LNCAP (cell line): ENCODE measurements at regions not wholly inside any gene's neighbourhood (a gene's known extent, or its start where the extent isn't known, plus 50 kb on each side); places are given as distances from the start of the nearest gene placed in this dataset.

Experiments used
- TF ChIP-seq, protein P1 (sequence below): fragments of 450-650 bp; IDR thresholded peaks from 2 replicates; pipeline ENCODE4 v1.5.1; 2017; ENCODE audit warnings: mild to moderate bottlenecking

- TF ChIP-seq, protein P1, sequence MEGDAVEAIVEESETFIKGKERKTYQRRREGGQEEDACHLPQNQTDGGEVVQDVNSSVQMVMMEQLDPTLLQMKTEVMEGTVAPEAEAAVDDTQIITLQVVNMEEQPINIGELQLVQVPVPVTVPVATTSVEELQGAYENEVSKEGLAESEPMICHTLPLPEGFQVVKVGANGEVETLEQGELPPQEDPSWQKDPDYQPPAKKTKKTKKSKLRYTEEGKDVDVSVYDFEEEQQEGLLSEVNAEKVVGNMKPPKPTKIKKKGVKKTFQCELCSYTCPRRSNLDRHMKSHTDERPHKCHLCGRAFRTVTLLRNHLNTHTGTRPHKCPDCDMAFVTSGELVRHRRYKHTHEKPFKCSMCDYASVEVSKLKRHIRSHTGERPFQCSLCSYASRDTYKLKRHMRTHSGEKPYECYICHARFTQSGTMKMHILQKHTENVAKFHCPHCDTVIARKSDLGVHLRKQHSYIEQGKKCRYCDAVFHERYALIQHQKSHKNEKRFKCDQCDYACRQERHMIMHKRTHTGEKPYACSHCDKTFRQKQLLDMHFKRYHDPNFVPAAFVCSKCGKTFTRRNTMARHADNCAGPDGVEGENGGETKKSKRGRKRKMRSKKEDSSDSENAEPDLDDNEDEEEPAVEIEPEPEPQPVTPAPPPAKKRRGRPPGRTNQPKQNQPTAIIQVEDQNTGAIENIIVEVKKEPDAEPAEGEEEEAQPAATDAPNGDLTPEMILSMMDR, result no peak
Measured at GRCh38 chr4:62449538-62449937, 1249.4 kb downstream of the ADGRL3 start.

- TF ChIP-seq, protein P1, result no peak
Measured at GRCh38 chr4:62448911-62449310, 1248.8 kb downstream of the ADGRL3 start.

DNA sequence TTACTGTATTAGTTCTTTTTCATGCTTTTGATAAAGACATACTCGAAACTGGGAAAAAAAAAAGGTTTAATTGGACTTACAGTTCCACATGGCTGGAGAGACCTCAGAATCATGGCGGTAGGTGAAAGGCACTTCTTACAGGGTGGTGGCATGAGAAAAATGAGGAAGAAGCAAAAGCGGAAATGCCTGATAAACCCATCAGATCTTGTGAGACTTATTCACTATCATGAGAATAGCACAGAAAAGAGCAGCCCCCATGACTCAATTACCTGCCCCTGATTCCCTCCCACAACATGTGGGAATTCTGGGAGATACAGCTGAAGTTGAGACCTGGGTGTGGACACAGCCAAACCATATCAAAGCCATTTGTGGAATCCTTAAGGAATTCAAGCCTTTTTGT is 1238.9 kb downstream of the ADGRL3 start:
- TF ChIP-seq, protein P1, result no peak

DNA sequence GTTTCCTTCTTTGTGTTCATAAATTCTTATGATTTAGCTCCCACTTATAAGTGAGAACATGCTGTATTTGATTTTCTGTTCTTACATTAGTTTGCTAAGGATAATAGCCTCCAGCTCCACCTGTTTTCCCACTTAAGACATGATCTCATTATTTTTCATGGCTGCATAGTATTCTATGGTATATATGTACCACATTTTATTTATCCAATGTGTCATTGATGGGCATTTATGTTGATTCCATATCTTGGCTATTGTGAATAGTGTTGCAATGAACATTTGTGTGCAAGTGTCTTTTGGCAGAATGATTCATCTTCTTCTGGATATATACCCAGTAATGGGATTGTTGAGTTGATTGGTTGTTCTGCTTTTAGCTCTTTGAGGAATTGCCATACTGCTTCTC is 1234.8 kb downstream of the ADGRL3 start:
- TF ChIP-seq, protein P1, result no peak

GRCh38 chr4:62429297-62429696 is 1229.2 kb downstream of the ADGRL3 start:
- TF ChIP-seq, protein P1, result no peak

- TF ChIP-seq, protein P1, result no peak
Measured at GRCh38 chr4:62415256-62415655, 1215.1 kb downstream of the ADGRL3 start.

DNA sequence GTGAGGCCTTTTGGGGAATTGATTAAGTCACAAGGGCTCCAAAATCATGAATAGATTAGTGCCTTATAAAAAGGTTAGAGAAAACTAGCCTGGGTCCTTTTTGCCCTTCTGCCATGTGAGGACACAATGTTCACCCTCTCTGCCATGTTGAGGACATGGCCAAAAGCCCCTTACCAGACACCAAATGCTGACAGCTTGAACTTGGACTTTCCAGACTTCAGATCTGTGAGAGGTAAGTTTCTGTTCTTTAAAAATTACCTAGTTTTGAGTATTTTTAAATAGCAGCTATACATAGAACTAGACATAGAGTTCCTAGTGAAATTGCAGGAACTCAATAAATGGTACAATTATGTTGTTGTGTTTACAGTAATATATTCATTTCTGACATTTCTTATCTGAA is 1214.4 kb downstream of the ADGRL3 start:
- TF ChIP-seq, protein P1, result no peak

DNA sequence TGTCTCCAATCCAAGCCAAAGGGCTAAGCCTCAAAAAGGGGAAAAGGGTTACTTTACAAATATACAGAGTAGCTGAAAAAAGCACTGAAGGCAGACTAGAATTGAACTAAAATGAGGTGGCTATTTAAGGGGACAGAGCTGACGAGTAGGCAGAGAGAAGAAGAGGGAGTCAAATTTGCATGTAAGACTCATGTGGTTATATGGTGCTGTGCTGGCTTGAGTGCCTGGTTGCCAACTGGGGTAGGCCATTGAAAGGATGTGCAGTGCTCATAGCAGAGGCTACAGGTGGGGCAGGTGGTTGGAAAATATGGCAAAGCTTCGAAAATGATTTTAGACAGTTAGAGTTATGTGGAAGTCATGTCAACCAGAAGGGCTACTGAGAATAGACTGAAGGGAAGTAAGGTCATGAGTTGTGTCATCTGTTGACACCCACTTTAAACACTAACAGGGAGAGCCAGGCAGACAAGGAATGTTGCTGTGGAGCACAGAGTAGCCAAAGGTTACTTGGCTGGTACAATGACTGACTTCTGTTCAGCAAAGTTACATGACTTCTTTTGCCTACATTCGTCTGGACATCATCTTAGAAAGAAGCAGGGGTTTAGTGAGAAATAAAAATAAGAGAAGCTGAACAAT is 1210.4 kb downstream of the ADGRL3 start:
- TF ChIP-seq, protein P1, result no peak
